ENCODE measurements at regions not wholly inside any gene's neighbourhood (a gene's known extent, or its start where the extent isn't known, plus 50 kb on each side); places are given as distances from the start of the nearest gene placed in this dataset.

GRCh38 chr10:17538941-17539340 is 78.2 kb downstream of the HACD1 start:
- H3K36me3 ChIP-seq (ENCODE audit: insufficient read depth, low read length): no peaks in the 10 kb centered on the region
- H3K4me3 ChIP-seq (ENCODE audit: insufficient read depth, low read length): no peak overlapping the region
- no peaks in the 10 kb centered on the region for H3K4me1 ChIP-seq (ENCODE audit: insufficient read depth, low read length)
- no peaks in the 10 kb centered on the region for H4K20me1 ChIP-seq (ENCODE audit: insufficient read depth, low read length)
- no peak for TF ChIP-seq CTCF (IDR thresholded peaks at IDR 0.05; ENCODE audit: extremely low read depth, low read depth, low read length)
- no peak overlapping the region for H2AFZ ChIP-seq (ENCODE audit: low read length)
- H3K9me3 ChIP-seq (ENCODE audit: low read depth, low read length): no peaks in the 10 kb centered on the region
- no peaks in the 10 kb centered on the region for H3K79me2 ChIP-seq (ENCODE audit: insufficient read depth, low read length)
- no peaks in the 10 kb centered on the region for H3K27me3 ChIP-seq (ENCODE audit: insufficient read depth, low read length)
- H3K4me2 ChIP-seq (ENCODE audit: insufficient read depth, low read length): no peak overlapping the region
- no peak overlapping the region for H3K27ac ChIP-seq (ENCODE audit: low read depth, low read length)
- DNase-seq (ENCODE audit: insufficient read length, low spot score, missing footprints): no peak

- no peak for TF ChIP-seq CTCF (IDR thresholded peaks at IDR 0.05; ENCODE audit: extremely low read depth, low read depth, low read length)
- no peaks in the 10 kb centered on the region for H3K9me3 ChIP-seq (ENCODE audit: low read depth, low read length)
- no peak overlapping the region for H3K27ac ChIP-seq (ENCODE audit: low read depth, low read length)
- H3K4me3 ChIP-seq (ENCODE audit: insufficient read depth, low read length): no peak overlapping the region
- H3K4me2 ChIP-seq (ENCODE audit: insufficient read depth, low read length): no peak overlapping the region
- H3K27me3 ChIP-seq (ENCODE audit: insufficient read depth, low read length): no peaks in the 10 kb centered on the region
- H3K36me3 ChIP-seq (ENCODE audit: insufficient read depth, low read length): no peaks in the 10 kb centered on the region
- H3K79me2 ChIP-seq (ENCODE audit: insufficient read depth, low read length): no peaks in the 10 kb centered on the region
- peaks cover 3% of the 10 kb centered on the region for H3K4me1 ChIP-seq (ENCODE audit: insufficient read depth, low read length)
- DNase-seq (ENCODE audit: insufficient read length, low spot score, missing footprints): no peak
- H4K20me1 ChIP-seq (ENCODE audit: insufficient read depth, low read length): no peaks in the 10 kb centered on the region
- H2AFZ ChIP-seq (ENCODE audit: low read length): no peak overlapping the region
Observed at GRCh38 chr10:17537281-17537680, 79.9 kb downstream of the HACD1 start.

GRCh38 chr10:17536221-17536620 is 81.0 kb downstream of the HACD1 start:
- Histone ChIP-seq H3K27me3 (ENCODE audit: insufficient read depth, low read length) (no peaks in the 10 kb centered on the region), H2AFZ (ENCODE audit: low read length) (peak overlapping the region; percentile 51), H3K4me2 (ENCODE audit: insufficient read depth, low read length) (no peak overlapping the region), H3K36me3 (ENCODE audit: insufficient read depth, low read length) (no peaks in the 10 kb centered on the region), H3K4me1 (ENCODE audit: insufficient read depth, low read length) (peaks cover 3% of the 10 kb centered on the region), H3K79me2 (ENCODE audit: insufficient read depth, low read length) (no peaks in the 10 kb centered on the region), H3K4me3 (ENCODE audit: insufficient read depth, low read length) (no peak overlapping the region), H3K9me3 (ENCODE audit: low read depth, low read length) (no peaks in the 10 kb centered on the region), H4K20me1 (ENCODE audit: insufficient read depth, low read length) (no peaks in the 10 kb centered on the region), H3K27ac (ENCODE audit: low read depth, low read length) (no peak overlapping the region)
- TF ChIP-seq CTCF (IDR thresholded peaks at IDR 0.05; ENCODE audit: extremely low read depth, low read depth, low read length): no peak
- DNase-seq (ENCODE audit: insufficient read length, low spot score, missing footprints): no peak

- no peak overlapping the region for H3K4me3 ChIP-seq (ENCODE audit: insufficient read depth, low read length)
- no peaks in the 10 kb centered on the region for H3K36me3 ChIP-seq (ENCODE audit: insufficient read depth, low read length)
- no peak overlapping the region for H3K27ac ChIP-seq (ENCODE audit: low read depth, low read length)
- no peak for DNase-seq (ENCODE audit: insufficient read length, low spot score, missing footprints)
- H3K4me2 ChIP-seq (ENCODE audit: insufficient read depth, low read length): no peak overlapping the region
- peak overlapping the region; percentile 76 for H2AFZ ChIP-seq (ENCODE audit: low read length)
- H3K9me3 ChIP-seq (ENCODE audit: low read depth, low read length): no peaks in the 10 kb centered on the region
- H3K4me1 ChIP-seq (ENCODE audit: insufficient read depth, low read length): peaks cover 3% of the 10 kb centered on the region
- no peaks in the 10 kb centered on the region for H4K20me1 ChIP-seq (ENCODE audit: insufficient read depth, low read length)
- H3K27me3 ChIP-seq (ENCODE audit: insufficient read depth, low read length): no peaks in the 10 kb centered on the region
- no peak for TF ChIP-seq CTCF (IDR thresholded peaks at IDR 0.05; ENCODE audit: extremely low read depth, low read depth, low read length)
- H3K79me2 ChIP-seq (ENCODE audit: insufficient read depth, low read length): no peaks in the 10 kb centered on the region
Observed at GRCh38 chr10:17533731-17534130, 79.3 kb upstream of the ST8SIA6 start.

Data from osteoblast (primary cell).